Esophagus squamous epithelium (tissue), 4 donors: ENCODE measurements at regions not wholly inside any gene's neighbourhood (a gene's known extent, or its start where the extent isn't known, plus 50 kb on each side); places are given as distances from the start of the nearest gene placed in this dataset.
"Not testable (repeated sequence)": the region's sequence is repeated elsewhere in the genome, so short reads cannot be mapped to it uniquely, and the experiment has no call there.

Experiments used
- POLR2A ChIP-seq, 4 donors: fragments of 450-650 bp; IDR thresholded peaks; one replicate each; pipeline ENCODE4 v1.6.1; 2017; ENCODE audit warnings: antibody characterized with exemption in 4 of 4, mild to moderate bottlenecking in 4 of 4, moderate library complexity in 3 of 4
- TF ChIP-seq, protein P1 (sequence below), 6 experiments: fragments of 450-650 bp in 4 of 6; fragments of 200-600 bp in 2 of 6; sonication (generic) in 2 of 6; IDR thresholded peaks; one replicate each; pipeline ENCODE4 v1.5.1; 2016 to 2019; ENCODE audit warnings: antibody characterized with exemption in 6 of 6, mild to moderate bottlenecking in 4 of 6, moderate library complexity in 4 of 6

DNA sequence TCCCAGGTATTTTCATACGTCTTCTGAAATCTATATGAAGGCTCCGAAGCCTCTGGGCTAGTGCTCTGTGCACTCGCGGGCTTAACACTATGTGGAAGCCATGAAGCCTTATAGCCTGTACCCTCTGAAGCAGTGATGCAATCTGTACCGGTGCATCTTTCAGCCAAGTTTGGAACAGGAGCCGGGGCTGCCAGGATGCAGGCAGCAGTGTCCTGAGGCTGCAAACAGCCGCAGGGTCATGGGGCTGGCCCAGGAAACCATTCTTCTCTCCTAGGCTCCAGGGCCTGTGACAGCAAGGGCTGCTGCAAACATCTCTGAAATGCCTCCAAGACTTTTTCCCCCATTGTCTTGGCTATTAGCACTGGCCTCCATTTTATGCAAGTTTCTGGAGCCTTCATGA lies 279.6 kb downstream of the POTED start:
- TF ChIP-seq, protein P1, sequence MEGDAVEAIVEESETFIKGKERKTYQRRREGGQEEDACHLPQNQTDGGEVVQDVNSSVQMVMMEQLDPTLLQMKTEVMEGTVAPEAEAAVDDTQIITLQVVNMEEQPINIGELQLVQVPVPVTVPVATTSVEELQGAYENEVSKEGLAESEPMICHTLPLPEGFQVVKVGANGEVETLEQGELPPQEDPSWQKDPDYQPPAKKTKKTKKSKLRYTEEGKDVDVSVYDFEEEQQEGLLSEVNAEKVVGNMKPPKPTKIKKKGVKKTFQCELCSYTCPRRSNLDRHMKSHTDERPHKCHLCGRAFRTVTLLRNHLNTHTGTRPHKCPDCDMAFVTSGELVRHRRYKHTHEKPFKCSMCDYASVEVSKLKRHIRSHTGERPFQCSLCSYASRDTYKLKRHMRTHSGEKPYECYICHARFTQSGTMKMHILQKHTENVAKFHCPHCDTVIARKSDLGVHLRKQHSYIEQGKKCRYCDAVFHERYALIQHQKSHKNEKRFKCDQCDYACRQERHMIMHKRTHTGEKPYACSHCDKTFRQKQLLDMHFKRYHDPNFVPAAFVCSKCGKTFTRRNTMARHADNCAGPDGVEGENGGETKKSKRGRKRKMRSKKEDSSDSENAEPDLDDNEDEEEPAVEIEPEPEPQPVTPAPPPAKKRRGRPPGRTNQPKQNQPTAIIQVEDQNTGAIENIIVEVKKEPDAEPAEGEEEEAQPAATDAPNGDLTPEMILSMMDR (IDR thresholded peaks at IDR 0.05), result not testable (repeated sequence)
- not testable (repeated sequence) for TF ChIP-seq POLR2A (IDR thresholded peaks at IDR 0.05)
